DND-41 (cell line): ENCODE measurements at regions not wholly inside any gene's neighbourhood (a gene's known extent, or its start where the extent isn't known, plus 50 kb on each side); places are given as distances from the start of the nearest gene placed in this dataset.

Source experiments
- ATAC-seq: fragments of 200-7000 bp; cut with Tn5 transposase; 3 replicates; pipeline ENCODE4 v1.9.1; 2021; ENCODE audit warnings: low read depth; ENCODE audit not compliant: insufficient read depth
- DNase-seq: peaks from one replicate; pipeline ENCODE4 v3.0.0-alpha.2; 2020
- H2AFZ ChIP-seq: 2 replicates; pipeline ENCODE4 v1.6.0; 2012; ENCODE audit warnings: low read depth, low read length
- H3K27ac ChIP-seq: 2 replicates; pipeline ENCODE4 v1.5.1; 2012; ENCODE audit warnings: low read length, inconsistent platforms
- H3K27me3 ChIP-seq: fragments of 200-600 bp; sonication (generic); 2 replicates; pipeline ENCODE4 v1.6.0; 2012; ENCODE audit warnings: low read length, mild to moderate bottlenecking, inconsistent platforms; ENCODE audit not compliant: insufficient read depth, poor library complexity
- H3K36me3 ChIP-seq: 2 replicates; pipeline ENCODE4 v1.5.1; 2012; ENCODE audit warnings: low read length, inconsistent platforms; ENCODE audit not compliant: insufficient read depth
- H3K4me1 ChIP-seq: 2 replicates; pipeline ENCODE4 v1.5.1; 2012; ENCODE audit warnings: mild to moderate bottlenecking, low read length; ENCODE audit not compliant: insufficient read depth
- H3K4me2 ChIP-seq: 2 replicates; pipeline ENCODE4 v1.6.0; 2012; ENCODE audit warnings: mild to moderate bottlenecking, moderate library complexity, low read length, inconsistent platforms; ENCODE audit not compliant: insufficient read depth
- H3K4me3 ChIP-seq, 2 experiments: fragments of 200-600 bp in 1 of 2; shearing (Covaris generic) in 1 of 2; 2 replicates each; pipeline ENCODE4 v1.5.1; 2012 to 2016; ENCODE audit warnings: inconsistent platforms in 2 of 2, low read length in 2 of 2, mild to moderate bottlenecking in 2 of 2, low read depth in 1 of 2, moderate library complexity in 1 of 2
- H3K79me2 ChIP-seq: 2 replicates; pipeline ENCODE4 v1.6.0; 2012; ENCODE audit warnings: low read length, inconsistent platforms; ENCODE audit not compliant: insufficient read depth
- H3K9ac ChIP-seq: 2 replicates; pipeline ENCODE4 v1.6.0; 2012; ENCODE audit warnings: low read depth, mild to moderate bottlenecking, inconsistent platforms, low read length, moderate library complexity
- H3K9me3 ChIP-seq: 2 replicates; pipeline ENCODE4 v1.5.1; 2012; ENCODE audit warnings: low read length, moderate library complexity, mild to moderate bottlenecking, inconsistent platforms; ENCODE audit not compliant: insufficient read depth, severe bottlenecking
- H4K20me1 ChIP-seq: 2 replicates; pipeline ENCODE4 v1.6.0; 2012; ENCODE audit warnings: low read length; ENCODE audit not compliant: insufficient read depth
- EZH2 ChIP-seq: IDR thresholded peaks from 3 replicates; pipeline ENCODE4 v1.6.1; 2012; ENCODE audit warnings: borderline replicate concordance, low read depth, mild to moderate bottlenecking, moderate library complexity, low read length, inconsistent platforms; ENCODE audit not compliant: severe bottlenecking
- TF ChIP-seq, protein P1 (sequence below): IDR thresholded peaks from 2 replicates; pipeline ENCODE4 v1.5.1; 2012; ENCODE audit warnings: borderline replicate concordance, low read length, moderate library complexity, mild to moderate bottlenecking; ENCODE audit not compliant: poor library complexity, severe bottlenecking; ENCODE audit errors: extremely low read depth

- ATAC-seq (no peak), DNase-seq (no peak)
- Histone ChIP-seq H3K9ac (no peak overlapping the region), H3K27me3 (no peaks in the 10 kb centered on the region), H3K9me3 (no peaks in the 10 kb centered on the region), H3K36me3 (no peaks in the 10 kb centered on the region), H3K4me3 (no peak overlapping the region), H3K4me1 (no peaks in the 10 kb centered on the region), H4K20me1 (no peaks in the 10 kb centered on the region), H3K27ac (no peak overlapping the region), H3K79me2 (no peaks in the 10 kb centered on the region), H2AFZ (no peak overlapping the region), H3K4me2 (no peak overlapping the region)
- TF ChIP-seq, protein P1, sequence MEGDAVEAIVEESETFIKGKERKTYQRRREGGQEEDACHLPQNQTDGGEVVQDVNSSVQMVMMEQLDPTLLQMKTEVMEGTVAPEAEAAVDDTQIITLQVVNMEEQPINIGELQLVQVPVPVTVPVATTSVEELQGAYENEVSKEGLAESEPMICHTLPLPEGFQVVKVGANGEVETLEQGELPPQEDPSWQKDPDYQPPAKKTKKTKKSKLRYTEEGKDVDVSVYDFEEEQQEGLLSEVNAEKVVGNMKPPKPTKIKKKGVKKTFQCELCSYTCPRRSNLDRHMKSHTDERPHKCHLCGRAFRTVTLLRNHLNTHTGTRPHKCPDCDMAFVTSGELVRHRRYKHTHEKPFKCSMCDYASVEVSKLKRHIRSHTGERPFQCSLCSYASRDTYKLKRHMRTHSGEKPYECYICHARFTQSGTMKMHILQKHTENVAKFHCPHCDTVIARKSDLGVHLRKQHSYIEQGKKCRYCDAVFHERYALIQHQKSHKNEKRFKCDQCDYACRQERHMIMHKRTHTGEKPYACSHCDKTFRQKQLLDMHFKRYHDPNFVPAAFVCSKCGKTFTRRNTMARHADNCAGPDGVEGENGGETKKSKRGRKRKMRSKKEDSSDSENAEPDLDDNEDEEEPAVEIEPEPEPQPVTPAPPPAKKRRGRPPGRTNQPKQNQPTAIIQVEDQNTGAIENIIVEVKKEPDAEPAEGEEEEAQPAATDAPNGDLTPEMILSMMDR = no peak
- TF ChIP-seq EZH2 = no peak
Observed at GRCh38 chr5:165349735-165350134, 1844.3 kb downstream of the MAT2B start.

DNA sequence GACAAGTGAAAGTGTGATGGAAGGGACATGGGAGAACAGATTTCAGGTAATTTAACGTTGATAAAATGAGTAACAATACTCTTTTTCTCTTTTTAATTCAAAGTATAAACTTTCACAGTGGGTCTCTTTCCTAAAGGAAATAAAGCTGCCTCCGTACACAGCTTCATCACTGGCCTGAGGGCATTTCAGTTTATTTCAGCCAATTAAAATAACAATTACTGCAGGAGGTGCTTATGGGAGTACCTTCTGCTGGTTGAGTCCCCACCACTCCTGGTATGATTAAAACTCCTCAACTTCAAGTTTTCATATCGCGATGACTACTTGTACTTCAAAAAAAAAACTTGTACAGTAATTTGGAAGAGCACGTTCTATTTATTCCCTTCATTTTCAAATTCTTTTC lies 1845.9 kb downstream of the MAT2B start:
- no peak overlapping the region for H3K9ac ChIP-seq
- no peak overlapping the region for H3K27ac ChIP-seq
- H3K4me2 ChIP-seq = no peak overlapping the region
- DNase-seq (no peak), ATAC-seq (no peak)
- no peaks in the 10 kb centered on the region for H4K20me1 ChIP-seq
- no peaks in the 10 kb centered on the region for H3K27me3 ChIP-seq
- no peaks in the 10 kb centered on the region for H3K9me3 ChIP-seq
- TF ChIP-seq, protein P1 = no peak
- TF ChIP-seq EZH2 = no peak
- H3K36me3 ChIP-seq = no peaks in the 10 kb centered on the region
- H3K79me2 ChIP-seq = no peaks in the 10 kb centered on the region
- no peaks in the 10 kb centered on the region for H3K4me1 ChIP-seq
- H3K4me3 ChIP-seq = no peak overlapping the region
- no peak overlapping the region for H2AFZ ChIP-seq

DNA sequence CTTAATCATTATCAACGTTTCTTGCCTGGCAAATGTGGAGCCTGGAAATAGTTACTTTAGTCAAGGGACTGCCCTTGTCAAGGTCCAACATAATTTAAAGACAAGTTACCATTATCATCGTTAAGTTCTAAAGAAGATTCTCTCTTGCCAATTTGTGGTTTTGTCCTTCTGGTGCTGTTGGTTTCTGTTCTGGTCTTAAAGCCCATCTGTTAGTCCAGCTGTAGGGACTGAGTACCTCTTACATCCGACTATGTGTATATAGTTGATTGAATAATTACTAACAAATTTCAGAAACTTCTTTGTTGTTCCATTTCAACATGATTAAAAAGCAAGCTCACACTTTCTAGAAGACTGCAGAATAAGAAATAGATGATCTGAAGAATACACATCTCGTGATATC lies 1854.9 kb downstream of the MAT2B start:
- Histone ChIP-seq H3K4me1 (no peaks in the 10 kb centered on the region), H3K79me2 (no peaks in the 10 kb centered on the region), H3K27ac (no peak overlapping the region), H3K36me3 (no peaks in the 10 kb centered on the region), H4K20me1 (no peaks in the 10 kb centered on the region), H3K27me3 (no peaks in the 10 kb centered on the region), H3K9me3 (no peaks in the 10 kb centered on the region), H3K4me2 (no peak overlapping the region), H3K9ac (no peak overlapping the region), H3K4me3 (no peak overlapping the region), H2AFZ (no peak overlapping the region)
- TF ChIP-seq EZH2 = no peak
- TF ChIP-seq, protein P1 = no peak
- no peak for ATAC-seq
- no peak for DNase-seq

DNA sequence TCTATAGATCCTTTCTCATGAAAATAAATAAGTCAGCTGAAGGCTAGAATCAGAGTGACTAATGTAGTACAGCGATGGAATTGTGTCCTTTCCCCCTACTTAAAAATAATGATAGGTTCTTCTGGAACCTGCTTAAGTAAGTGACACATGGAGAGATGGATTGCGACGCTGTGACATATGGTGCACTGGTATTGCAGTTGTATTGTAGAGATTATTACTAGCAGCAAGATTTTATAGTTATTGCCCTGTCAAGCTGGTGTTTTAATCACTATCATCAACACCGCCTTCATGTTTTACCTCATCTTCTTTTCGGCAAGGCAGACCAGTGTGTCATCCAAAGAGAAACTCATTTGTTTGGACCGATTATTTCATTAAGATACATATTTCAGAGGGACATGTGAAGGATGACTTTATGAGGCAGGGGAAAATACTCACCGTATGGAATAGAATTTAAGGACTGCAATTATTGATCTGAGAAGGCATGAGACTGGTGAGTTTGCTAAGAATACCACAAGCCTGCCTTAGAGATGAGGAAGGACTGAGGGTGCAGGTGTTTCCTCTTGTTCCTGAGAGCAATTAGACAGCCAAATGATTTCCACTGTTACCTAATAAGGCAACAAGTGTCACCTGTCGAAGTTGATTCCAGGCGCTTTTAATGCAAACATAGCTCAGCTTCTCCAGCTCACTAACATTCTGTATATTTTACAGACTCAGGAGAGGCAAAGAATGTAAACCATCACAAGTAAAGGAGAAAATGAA lies 1855.5 kb downstream of the MAT2B start:
- no peak overlapping the region for H3K9ac ChIP-seq
- no peak for ATAC-seq

More for the DNA sequence above, 1855.5 kb downstream of the MAT2B start:
- H3K4me1 ChIP-seq = no peaks in the 10 kb centered on the region
- no peaks in the 10 kb centered on the region for H3K79me2 ChIP-seq
- no peaks in the 10 kb centered on the region for H3K27me3 ChIP-seq
- no peak overlapping the region for H2AFZ ChIP-seq
- no peak overlapping the region for H3K27ac ChIP-seq
- H3K36me3 ChIP-seq = no peaks in the 10 kb centered on the region
- H3K9me3 ChIP-seq = no peaks in the 10 kb centered on the region
- H3K4me3 ChIP-seq = no peak overlapping the region
- H3K4me2 ChIP-seq = no peak overlapping the region
- H4K20me1 ChIP-seq = no peaks in the 10 kb centered on the region
- no peak for DNase-seq
- TF ChIP-seq, protein P1 = no peak
- no peak for TF ChIP-seq EZH2
